HG03460 (cell line): ENCODE measurements at regions not wholly inside any gene's neighbourhood (a gene's known extent, or its start where the extent isn't known, plus 50 kb on each side); places are given as distances from the start of the nearest gene placed in this dataset.
"Not testable (repeated sequence)": the region's sequence is repeated elsewhere in the genome, so short reads cannot be mapped to it uniquely, and the experiment has no call there.

Source experiments
- ATAC-seq: cut with Tn5 transposase; IDR thresholded peaks from one replicate; pipeline ENCODE4 v1.9.1; 2021; ENCODE audit not compliant: unreplicated experiment

DNA sequence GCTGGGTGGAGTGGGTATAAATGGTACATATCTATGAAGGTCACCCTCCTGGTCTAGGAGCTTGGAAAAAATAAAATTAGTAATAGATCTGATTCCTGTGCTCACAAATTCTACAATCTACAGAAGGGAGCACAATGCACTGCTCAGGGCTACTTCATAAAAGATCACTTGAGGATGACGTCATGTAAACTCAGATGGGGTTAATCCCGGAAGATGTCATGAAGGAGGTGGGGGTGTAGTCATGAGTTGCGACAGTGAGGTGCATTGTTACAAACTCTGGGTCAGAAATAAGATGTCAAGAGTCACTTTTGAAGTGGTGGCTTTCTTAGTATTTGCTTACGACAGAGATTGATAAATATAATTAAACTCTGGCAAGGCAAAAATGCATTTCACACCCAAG lies 68.2 kb downstream of the LHX9 start:
- no peak for ATAC-seq

DNA sequence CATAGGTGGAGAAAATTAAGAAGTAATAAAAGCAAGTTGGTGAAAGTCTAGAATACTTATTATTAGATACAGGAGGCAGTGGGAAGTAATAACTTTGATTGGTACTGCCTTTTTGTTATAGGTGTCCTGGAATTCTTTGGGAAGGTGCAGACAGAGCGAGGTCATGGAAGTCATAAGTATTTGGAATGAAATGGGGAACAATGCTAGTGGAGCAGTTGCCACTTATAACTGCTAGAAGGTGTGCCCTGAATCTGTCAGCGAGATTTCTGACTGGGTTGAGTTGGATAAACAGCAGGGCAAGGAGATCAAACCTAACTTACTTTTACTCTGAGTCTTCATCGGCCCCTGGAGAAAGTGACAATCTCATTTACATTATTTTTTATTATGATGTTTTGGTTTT lies 69.6 kb downstream of the LHX9 start:
- no peak for ATAC-seq

DNA sequence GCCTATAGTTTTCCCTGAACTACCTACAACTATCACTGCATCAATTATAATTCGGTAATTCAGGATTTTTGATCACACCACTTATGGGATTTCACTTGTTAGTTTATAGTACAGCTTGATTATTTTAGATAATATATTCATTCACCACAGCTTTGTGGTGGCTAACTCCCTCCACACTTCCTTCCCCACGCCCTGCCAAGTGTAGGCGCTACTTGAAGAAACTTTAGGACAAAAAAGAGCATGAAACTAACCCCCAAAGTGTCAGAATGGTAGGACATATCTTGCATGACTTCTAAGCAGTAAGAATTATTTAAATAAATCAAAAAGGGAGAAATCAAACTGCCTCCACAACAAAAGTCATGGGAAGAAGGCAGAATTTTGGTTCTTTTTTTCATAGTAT lies 70.1 kb downstream of the LHX9 start:
- no peak for ATAC-seq

DNA sequence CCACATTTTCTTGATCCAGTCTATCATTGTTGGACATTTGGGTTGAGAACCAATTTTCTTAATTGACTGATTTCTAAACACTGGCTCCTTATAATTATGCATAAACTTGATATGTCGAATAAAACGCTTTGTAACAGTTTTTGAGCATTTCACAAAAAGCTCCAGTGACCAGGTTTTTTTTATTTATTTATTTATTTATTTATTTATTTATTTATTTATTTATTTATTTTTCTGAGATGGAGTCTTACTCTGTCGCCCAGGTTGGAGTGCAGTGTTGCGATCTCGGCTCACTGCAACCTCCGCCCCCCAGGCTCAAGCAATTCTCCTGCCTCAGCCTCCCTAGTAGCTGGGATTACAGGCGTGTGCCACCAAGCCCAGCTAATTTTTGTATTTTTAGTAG lies 71.4 kb downstream of the LHX9 start:
- ATAC-seq, result not testable (repeated sequence)

DNA sequence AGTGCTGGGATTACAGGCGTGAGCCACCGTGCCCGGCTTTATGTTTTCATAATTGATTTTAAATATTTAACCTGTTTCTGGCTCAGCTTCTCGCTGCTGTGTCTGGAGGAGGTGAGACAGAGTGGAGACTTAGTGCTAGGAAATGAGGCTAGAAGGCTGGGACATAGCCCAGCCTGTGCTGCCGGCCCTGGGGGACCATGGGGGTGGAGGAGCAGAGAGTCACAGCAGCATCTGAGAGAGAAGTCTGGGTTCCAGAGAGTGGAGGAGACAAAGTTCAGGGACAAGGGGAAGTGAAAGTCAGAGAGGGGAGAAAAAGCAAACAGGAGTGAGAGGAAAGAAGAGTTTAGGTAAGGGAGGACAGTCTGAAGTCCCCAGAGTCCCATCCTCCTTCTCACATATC lies 71.9 kb downstream of the LHX9 start:
- no peak for ATAC-seq

DNA sequence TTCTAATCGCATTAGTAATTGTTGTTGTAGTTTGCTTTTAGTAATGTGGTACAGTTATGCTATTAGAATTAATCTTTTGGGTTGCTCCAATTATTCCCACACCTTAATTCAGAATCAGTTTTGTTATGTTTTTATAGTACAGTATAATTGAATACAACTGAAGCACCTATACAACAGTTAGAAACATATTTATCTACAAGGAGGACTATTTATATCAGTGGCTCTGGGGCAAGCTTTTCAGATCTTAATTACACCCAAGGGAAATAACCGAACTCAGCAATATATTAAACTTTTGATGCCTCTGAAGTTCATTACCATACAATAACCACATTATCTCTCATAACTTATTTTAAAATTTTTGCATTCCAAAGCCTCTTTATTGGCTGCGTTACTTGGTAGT lies 74.4 kb downstream of the LHX9 start:
- no peak for ATAC-seq

DNA sequence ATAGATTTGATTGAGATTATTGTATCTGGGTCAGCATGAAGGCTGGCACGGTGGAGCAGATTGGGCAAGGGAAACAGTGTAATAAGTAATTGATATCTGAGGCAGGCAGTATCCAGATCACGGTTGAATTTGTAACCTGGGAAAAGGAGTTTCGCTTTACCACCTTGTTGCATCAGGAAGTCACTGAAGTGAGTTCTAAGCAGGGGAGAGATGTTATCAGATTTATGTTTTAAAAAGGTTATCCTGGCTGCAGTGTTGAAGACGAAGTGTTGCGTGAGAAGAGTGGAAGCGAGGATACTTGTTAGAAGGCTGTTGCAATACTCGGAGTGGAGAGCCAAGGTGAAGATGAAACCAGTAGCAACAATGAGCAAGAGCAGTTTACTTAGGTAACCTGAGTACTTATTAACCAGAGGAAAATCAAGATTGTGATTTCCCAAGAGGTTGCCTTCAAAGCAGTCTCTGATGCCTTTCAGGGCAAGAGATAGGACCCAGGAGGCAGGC lies 77.8 kb downstream of the LHX9 start:
- ATAC-seq, result no peak

DNA sequence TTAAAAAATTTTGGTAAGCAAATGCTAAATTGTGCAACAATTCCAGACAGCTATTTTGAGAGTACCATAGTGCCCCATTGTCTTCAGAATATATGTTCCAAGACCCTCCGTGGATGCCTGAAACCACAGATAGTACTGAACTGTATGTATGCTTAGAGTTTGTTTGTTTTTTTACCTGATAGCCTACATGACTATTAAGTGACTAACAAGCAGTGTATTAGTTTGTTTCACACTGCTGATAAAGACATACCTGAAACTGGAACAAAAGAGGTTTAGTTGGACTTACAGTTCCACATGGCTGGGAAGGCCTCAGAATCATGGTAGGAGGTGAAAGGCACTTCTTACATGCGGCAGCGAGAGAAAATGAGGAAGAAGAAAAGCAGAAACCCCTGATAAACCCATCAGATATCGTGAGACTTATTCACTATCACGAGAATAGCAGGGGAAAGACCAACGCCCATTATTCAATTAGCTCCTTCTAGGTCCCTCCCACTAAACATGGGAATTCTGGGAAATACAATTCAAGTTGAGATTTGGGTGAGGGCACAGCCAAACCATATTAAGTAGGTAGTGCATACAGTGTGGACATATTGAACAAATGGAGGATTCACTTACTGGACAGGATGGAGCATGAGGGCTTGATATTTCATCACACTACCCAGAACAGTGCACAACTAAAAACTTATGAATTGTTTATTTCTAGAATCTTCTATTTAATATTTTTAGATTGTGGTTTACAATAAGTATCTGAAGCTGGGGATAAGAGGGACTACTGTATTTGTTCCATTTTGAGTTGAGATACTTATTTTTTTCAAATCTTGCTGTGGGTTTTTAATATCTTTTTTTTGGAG lies 78.5 kb downstream of the LHX9 start:
- ATAC-seq, result no peak

DNA sequence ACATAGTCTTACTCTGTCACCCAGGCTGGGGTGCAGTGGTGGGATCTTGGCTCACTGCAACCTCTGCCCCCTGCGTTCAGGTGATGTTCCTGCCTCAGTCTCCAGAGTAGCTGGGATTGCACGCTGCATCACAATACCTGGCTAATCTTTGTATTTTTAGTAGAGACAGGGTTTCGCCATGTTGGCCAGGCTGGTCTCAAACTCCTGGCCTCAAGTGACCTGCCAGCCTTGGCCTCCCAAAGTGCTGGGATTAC lies 79.0 kb downstream of the LHX9 start:
- ATAC-seq, result not testable (repeated sequence)

DNA sequence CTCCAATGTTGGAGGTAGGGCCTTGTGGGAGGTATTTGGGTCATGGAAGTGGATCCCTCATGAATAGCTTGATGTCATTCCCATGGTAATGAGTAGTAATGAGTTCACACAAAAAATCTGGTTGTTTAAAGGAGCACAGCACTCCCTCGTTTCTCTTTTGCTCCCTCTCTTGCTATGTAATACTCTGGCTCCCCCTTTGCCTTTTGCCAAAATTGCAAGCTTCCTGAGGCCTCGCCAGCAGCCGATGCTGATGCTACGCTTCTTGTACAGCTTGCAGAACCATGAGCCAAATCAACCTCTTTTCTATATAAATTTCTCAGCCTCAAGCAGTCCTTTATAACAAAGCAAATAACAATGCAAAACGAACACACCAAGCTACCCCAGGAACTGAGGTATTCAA lies 80.9 kb downstream of the LHX9 start:
- ATAC-seq, result no peak

DNA sequence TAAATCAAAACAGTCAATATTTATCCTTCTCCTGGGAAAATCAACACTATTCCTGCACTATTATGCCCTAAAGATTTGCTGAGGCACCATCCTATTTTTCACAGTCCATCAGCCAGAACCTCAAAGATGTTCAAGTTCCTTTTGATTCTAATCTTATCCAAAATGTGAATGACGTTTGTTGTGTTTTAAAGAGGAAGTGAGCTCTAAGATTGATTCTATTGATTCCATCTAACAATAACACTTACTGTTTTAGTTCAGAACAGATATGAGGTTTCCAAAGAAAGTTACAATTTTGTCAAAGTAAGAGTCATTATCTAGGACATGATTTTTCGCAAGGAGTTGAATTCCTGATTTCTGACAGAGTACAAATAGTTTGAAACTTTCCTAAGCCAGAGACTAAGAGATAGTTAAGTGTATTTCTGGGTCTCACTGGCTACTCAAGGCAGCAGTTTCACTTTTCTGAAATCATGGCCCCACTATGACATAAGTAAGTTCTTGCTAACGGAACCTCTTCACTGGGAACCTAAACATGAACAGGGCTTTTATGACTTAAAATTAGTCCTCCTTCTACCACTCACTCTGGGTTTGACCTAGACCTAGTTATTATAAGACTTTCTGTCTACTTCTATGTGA lies 84.7 kb downstream of the LHX9 start:
- ATAC-seq, result no peak

DNA sequence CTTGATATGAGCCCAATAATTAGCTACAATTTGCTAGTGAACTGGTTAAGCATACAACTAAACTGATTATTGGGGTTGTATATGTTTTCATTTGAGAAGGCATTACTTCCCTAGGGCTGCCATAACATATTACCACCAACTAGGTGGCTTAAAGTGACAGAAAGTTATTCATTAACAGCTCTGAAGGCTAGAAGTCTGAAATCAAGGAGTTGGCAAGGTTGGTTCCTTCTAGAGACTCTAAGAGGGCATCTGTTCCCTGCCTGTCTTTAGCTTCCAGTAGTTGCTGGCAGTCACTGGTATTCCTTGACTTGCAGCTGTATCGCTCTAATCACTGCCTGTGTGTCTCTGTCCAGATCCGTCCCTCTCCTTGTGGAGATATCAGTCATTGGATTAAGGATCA lies 86.3 kb downstream of the LHX9 start:
- no peak for ATAC-seq

DNA sequence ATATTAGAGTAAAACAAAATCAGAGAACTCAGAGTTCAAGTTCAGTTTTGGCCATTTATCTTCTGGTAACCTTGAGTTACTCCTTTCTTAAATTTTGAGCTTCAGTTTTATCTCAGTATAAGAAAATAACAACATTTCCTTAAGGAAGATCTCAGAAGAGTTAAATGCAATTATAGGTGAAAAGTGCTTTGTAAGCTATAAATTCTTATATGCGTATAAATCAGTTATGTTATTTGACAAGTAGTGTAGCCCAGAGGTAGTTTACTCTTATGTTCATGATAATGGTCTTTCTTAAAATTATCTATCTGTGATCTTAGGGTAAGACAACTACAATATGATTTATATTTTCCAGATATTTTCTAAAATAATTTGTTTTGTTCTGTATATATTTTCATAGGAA lies 89.8 kb downstream of the LHX9 start:
- ATAC-seq, result no peak

DNA sequence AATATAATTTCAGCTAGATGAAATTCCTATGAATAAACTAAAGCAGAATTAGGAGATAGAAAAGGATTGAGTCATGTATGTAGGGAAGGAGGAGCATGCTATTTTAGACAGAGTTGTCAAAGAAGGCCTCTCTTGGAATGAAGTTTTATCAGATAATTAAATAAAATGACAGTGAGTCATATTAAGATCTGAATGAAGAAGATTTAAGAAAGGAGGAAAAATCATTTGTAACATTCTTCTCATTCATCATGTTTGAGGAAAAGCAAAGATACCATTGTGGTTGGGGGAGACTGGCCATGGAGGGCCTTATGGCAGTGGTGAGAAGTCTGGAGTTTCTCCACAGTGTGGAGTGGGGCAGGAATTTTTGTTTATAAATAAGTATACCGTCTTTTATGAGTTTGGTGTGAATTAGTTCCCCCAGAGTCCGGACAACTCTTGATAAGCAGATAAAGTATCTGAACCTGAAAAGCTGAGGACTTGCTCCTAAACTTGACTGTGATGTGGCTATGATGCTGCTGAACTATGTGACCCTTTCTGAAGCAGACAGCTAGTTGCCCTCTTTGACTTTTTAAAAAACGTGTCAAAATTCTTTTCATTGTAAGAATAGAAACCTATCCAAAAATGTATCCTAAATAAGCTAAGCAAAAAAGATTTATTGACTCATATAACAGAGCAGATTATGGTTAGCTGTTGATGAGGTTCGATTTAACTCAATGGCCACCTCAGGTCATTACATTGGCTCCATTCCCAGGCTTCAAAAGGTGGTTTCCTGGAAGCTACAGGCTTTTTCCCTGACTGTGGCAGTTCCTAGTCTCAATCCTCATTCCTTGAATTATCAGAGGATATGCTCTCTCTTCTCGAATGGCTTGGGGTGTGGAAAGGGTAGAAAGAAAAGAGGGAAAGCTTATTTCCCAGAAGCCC lies 90.8 kb downstream of the LHX9 start:
- ATAC-seq, result no peak

DNA sequence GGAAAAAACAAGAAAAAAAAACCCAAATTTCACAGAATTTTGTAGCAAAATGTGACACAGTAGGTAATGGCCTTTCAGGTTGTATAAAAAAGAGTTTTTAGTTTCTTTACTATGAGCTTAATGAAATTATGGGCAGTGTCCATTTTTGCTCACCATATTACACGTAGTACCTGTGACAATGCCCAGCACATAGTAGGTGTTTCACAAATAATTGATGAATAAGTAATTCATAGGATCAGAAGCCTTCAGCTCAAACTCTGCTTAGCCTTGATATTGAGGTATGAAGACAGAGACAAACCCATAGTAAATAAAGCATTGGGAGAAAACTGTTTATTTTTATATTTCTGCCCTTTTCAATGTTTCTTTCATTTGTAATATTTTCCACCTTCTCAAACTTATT lies 97.2 kb downstream of the LHX9 start:
- ATAC-seq, result no peak

DNA sequence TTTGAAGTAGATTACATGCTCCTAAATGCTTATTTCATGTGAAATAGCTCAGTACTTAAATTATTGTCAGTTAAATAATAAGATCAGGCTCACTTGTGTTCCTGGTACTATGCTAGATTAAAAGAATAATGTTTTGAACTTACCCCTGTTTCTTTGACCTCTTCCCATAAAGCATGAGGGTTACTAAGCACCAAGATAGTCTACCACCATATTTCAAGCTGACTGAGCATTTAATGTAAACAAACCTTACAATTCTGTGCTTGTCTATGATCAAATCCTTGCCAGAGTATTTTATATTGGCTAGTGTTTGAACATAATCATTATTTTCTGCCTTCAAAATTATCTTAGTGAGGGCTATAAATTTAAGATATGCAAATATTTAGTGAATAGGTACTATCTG lies 98.1 kb downstream of the LHX9 start:
- no peak for ATAC-seq

DNA sequence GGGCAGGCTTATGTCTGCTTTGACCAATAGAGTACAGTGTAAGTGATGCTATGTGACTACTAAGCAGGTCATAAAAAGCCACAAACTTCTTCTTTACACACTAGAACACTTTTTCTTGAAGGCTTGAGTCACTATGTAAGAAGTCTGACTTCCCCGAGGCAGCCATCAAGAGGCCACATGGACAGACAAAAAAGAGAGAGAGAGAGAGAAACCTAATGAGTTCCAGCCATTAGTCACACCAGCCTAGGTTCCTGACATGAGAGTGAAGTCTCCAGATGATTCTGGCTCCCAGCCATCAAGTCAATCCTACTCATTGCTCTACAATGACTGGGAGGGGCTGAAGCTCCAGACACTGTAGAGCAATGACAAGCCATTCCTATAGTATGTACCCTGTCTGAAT lies 101.4 kb downstream of the LHX9 start:
- no peak for ATAC-seq

DNA sequence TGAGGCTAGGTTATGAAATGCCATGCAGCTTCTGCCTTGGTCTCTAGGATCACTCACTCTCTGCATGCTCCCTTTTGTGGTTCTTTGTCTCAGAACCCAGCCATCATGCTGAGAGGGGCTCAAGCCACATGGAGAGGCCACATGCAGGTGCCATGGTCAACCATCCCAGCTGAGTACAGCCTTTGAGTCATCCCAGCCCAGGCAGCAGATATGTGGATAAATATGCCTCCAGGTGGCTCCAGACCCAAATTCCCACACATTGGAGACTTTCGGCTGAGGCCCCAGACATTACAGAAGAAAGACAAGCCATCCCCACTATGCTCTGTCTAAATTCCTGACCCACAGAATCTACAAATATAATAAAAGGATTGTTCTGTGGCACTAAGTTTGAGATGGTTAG lies 102.0 kb downstream of the LHX9 start:
- ATAC-seq, result no peak

DNA sequence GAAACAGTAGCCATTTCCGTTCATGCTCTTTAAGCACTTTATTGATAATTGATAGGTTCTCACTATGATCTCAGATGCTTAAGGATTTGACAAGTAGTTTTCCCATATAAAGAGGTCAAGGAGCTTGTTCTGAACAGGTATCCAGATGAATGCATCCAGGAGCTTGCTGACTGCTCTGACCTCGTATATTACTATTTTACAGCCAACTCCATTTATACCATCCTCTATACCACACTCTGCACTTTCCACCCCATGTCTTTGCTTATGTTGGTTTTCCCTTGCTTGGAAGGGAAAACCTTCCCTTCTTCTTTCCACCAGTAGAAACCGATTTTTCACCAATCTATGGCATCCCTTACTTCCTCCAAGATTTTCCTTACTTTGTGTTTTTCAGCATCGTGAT lies 107.2 kb downstream of the LHX9 start:
- ATAC-seq, result no peak

DNA sequence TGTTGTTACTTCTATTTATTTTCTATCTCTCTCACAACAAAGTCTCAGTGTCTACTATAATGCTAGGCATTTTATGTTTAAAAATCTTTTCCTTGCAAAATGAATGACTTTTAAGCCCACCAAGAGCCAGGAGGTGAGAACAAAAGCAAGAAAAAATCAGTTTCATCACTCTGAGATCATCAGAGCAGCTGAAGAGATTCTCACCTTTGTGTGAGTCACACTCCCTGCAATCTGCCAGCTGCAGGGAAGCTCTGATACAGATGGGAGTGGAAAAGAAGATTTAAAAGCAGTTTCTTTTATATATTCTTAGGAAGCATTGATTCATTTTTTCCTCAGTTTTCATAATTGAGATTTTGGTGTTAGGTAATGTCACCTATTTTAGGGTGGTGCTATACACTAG lies 107.6 kb downstream of the LHX9 start:
- no peak for ATAC-seq

DNA sequence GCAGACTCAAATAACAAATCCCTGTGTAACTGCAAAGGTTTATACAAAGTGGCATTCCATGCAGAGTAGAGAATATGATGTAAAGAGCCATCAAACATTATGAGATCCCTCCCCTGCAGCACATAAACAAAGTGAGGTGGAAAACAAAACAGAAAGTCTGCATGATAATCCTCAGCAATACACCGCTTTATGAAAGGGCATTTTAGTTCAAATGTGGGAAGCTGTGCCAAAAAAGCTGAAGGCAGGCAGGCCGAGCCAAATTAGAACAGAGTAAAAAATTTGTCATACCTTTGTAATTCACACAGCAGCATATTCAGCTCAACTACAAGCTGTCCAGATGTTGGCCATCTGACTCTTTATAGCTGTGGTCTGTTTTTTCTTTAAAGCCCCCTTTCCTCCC lies 113.5 kb downstream of the LHX9 start:
- ATAC-seq, result no peak

DNA sequence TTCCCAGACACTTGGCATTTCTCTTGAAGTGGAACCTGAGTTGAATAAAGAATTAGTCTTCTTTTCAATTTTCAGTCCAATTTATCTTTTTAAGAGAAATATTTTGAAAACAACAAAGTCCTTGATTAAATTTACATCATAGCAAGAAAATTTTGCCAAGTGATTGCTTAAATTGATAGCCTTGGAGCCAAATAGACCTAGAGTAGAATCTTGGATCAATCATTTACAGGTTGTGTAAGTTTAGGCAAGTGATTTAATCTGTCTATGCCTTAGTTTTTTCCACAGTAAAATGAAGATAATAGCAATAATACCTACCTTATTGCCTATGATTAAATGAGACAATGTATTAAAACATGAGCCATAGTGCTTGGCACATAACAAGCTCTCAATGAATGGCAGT lies 113.9 kb downstream of the LHX9 start:
- no peak for ATAC-seq
